ENCODE measurements at regions not wholly inside any gene's neighbourhood (a gene's known extent, or its start where the extent isn't known, plus 50 kb on each side); places are given as distances from the start of the nearest gene placed in this dataset.
"Not testable (repeated sequence)": the region's sequence is repeated elsewhere in the genome, so short reads cannot be mapped to it uniquely, and the experiment has no call there.

DNA sequence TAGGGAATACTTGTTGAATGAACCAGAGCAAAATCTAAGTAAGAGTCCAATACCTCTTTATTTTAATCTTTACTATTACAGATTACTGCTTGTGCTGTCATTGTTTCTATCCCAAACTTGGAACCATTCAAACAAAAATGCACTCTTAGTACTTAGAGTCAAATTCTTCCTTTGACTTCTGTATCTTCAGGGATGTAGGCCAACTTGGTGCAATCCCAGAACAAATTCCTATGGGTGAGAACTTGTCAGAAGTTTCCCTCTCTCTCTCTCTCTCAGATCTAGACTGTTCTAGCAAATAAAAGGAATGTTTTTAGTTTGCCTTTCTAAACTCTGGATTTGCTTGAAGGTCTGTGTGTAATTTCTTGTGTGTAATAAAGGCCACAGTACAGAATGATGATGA is 329.0 kb upstream of the TMTC4 start:
- DNase-seq (ENCODE audit: low spot score) = no peak

GRCh38 chr13:100989392-100989791 is 314.8 kb upstream of the TMTC4 start:
- no peak for DNase-seq (ENCODE audit: low spot score)

DNA sequence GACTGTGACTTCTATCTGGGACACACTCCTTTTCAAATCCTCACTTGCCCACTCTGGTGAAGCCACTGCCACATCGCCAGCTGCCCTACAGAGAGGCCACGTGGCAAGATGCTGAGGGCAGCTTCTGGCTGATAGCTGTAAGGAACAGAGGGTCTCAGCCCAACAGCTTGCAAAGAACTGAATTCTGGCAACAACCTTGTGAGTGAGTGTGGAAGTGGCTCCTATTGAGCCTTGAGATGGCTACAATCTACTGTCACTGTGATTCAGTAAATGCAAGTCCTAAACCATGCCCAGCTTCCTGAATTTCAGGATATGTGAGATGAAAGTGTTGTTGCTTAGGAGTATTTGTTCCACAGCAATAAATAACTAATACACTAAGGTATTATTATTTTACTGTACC is 314.3 kb upstream of the TMTC4 start:
- DNase-seq (ENCODE audit: low spot score) = no peak

GRCh38 chr13:100987948-100988347 is 313.4 kb upstream of the TMTC4 start:
- DNase-seq (ENCODE audit: low spot score) = no peak

DNA sequence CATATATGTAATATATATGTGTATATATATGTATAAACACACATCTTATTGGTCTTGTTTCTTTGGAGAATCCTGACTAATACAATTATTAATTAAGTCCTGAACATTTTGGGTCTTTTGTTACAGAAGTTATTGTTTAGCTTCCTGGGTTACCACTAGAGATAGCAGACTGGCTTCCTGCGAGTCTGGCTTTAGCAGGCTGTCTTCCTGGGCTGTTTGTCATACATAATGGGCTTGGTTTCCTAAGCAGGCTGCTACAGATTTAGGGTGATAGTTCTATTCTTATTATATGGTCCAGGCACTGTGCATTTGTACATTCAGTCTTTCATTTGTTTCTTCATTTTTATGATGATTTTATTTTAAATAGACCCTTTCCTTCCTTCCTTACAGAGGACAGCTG is 312.0 kb upstream of the TMTC4 start:
- DNase-seq (ENCODE audit: low spot score) = no peak

GRCh38 chr13:100984085-100984705 is 309.6 kb upstream of the TMTC4 start:
- DNase-seq (ENCODE audit: low spot score) = no peak

DNA sequence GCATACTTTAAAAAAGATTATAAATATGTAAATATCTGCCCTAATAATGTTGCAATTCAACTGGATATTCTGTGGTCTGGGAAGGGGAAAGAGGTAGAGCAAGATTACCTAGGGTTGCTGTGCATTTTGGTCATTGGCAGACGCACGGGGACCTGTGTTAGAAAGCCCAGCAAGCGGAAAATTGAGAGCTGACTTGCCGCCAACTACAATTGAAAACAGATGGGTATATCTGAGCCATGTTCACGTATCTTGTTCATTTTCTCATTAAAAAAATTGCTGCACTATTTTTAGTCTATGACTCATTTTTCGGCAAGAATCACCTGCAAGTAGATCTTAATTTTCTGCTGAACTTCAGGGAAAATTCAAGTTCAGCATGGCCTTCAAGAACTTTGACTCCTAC is 308.5 kb upstream of the TMTC4 start:
- DNase-seq (ENCODE audit: low spot score) = no peak

- DNase-seq (ENCODE audit: low spot score) = no peak
Measured at GRCh38 chr13:100980171-100980570, 305.6 kb upstream of the TMTC4 start.

DNA sequence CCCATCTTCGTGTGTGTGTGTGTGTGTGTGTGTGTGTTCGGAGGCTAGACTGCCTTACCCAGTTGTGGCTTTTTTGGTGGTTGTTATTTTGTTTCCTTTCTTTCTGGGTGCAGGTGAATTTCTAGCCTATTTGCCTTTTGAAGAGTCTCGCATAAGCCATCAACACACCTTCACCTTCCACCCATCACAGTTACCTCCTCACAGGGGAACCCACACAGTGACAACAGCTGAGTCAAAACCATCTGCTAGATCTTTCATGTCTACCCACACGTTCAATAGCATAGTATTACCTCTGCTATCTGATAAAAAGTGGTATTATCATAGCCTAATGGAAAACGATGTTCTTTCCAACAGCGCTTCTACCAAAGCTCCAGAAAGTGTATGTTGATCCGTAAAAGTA is 303.2 kb upstream of the TMTC4 start:
- no peak for DNase-seq (ENCODE audit: low spot score)

- no peak for DNase-seq (ENCODE audit: low spot score)
Measured at GRCh38 chr13:100976993-100977392, 302.4 kb upstream of the TMTC4 start.

GRCh38 chr13:100975666-100976065 is 301.1 kb upstream of the TMTC4 start:
- not testable (repeated sequence) for DNase-seq (ENCODE audit: low spot score)

GRCh38 chr13:100962585-100962984 is 288.0 kb upstream of the TMTC4 start:
- no peak for DNase-seq (ENCODE audit: low spot score)

DNA sequence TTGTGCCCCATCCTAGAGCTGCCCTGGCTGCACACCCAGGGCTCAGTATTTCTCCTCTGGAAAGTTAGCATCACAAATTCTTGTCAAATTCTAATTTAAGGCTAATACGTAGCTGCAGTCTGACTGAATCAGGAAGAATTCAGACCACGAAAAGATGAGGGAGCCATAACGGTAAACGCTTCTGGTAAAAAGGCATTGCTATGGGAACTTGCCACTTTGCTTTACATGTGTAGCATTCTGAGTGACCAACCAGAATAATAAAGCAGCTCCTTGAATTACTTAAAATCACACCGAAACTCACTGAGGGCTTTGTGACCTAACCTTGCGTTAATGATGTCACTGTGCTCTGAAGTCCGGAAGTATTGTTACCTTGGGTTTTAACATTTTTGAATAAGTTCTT is 286.6 kb upstream of the TMTC4 start:
- DNase-seq (ENCODE audit: low spot score) = no peak

GRCh38 chr13:100958831-100959230 is 284.2 kb upstream of the TMTC4 start:
- no peak for DNase-seq (ENCODE audit: low spot score)

- DNase-seq (ENCODE audit: low spot score) = no peak
Measured at GRCh38 chr13:100957741-100958140, 283.1 kb upstream of the TMTC4 start.

GRCh38 chr13:100954430-100955305 is 280.1 kb upstream of the TMTC4 start:
- no peak for DNase-seq (ENCODE audit: low spot score)

GRCh38 chr13:100951016-100951415 is 276.4 kb upstream of the TMTC4 start:
- DNase-seq (ENCODE audit: low spot score) = no peak

- DNase-seq (ENCODE audit: low spot score) = not testable (repeated sequence)
Measured at GRCh38 chr13:100948937-100949336, 274.3 kb upstream of the TMTC4 start.

DNA sequence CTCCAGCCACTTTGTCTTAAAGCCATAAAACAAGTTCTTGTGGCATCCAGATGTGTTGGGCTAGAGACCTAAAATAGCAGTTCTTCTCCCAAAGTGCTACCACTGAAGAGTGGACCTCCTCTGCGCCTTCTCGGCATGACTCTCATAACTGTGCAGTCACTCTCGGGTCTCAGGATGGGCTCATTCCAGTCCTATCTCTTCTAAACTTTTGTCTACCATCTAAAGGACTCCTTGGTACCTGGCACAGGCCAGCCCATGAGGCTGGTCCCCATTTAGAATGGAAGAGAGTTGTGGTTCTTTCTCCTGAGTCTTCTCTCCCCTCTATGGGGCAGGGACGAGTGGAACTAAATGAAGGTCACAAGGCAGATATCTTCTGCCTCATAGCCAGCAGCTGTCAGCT is 272.0 kb upstream of the TMTC4 start:
- no peak for DNase-seq (ENCODE audit: low spot score)

DNA sequence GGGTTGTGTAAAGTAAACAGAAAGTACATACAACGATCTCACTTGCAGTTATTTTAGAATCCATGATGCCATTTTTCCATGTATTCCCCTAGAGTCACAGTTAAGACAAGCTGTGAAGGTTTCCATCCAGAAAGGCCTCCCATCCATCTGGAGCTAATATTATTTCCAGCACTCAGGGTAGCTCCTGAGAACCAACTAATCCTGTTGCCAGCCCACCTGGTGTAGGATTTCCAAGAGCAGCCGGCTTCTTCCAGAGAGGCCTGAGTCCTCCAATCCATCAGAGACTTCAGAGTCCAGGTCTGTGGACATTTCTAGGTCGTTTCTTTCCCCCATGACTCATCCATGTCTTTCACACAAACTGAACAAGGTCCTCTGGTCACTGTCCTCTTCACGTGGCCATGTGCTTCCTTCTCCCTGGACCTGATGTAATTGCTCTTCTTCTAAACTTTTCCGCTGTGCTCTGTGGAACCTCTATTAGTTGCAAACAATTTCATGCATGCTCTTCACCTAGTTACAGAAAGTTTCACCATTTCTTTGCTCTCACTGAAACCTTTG is 270.3 kb upstream of the TMTC4 start:
- no peak for DNase-seq (ENCODE audit: low spot score)

GRCh38 chr13:100942742-100943141 is 268.1 kb upstream of the TMTC4 start:
- DNase-seq (ENCODE audit: low spot score) = no peak

DNA sequence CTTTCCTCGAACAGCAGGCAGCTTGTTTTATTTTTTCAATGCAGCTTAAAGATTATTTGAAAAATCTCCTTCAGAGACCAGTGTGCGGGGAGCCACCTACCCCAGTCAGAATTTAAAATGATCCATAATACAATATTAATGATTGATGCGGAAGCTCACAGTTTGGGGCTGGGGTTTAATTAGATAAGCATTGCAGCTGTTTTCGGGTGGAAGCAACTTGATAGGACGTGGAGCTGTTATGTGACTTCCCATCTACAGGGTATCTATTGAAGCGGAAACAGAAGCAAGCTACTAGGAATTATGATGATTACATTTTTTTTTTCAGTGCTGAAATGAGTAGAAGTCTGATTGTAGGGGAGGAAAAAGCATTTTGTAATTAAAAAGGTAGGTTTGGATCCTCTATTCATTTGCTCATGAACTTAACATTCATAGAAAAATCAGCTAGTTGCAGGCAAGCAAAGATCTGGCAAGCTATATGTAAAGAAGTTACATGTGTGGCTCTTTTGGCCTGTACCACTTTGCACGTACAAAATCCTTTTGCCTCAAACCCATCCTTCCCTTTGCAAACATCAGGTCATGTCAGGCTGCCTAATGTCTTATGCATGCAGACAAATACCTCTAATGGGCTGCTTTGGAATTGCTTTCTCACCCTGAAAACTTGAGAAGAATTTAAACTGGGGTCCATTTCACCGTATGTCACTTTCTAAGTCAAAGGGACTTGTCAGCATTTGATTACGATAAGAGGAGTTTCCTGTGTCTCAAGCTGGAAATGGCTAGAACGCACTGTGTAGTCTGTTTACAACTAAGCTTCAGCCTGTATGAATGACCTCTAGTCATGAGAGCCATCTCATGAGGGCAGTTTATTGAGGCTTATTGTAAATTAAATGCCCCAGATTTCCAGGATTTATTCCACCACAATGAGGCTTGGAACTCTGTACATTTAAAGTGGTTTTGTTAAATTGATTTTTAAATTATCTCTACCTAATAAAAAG is 267.1 kb upstream of the TMTC4 start:
- DNase-seq (ENCODE audit: low spot score) = no peak
